IMR-90 (cell line): ENCODE measurements at regions not wholly inside any gene's neighbourhood (a gene's known extent, or its start where the extent isn't known, plus 50 kb on each side); places are given as distances from the start of the nearest gene placed in this dataset.

Experiments used
- ATAC-seq: fragments of 200-7000 bp; cut with Tn5 transposase; 2 replicates; pipeline ENCODE4 v1.9.1; 2020; ENCODE audit warnings: low read depth, mild to moderate bottlenecking, moderate library complexity
- BruUV-seq: library from RNA; stranded (reverse); fragments of 400-500 nt; replicated peaks from 2 replicates; lab custom pipeline; 2021; lab: Mats Ljungman, UMichigan
- CTCF ChIA-PET: fragments of 300-600 bp; formaldehyde crosslinking; extraction: SDS; loops from one replicate; lab custom pipeline; 2021; ENCODE audit warnings: antibody characterized with exemption; lab: Yijun Ruan, JAX
- POLR2A ChIA-PET: fragments of 300-600 bp; sonication (Branson Sonifier 250); formaldehyde crosslinking; loops from one replicate; lab custom pipeline; 2022; ENCODE audit warnings: antibody characterized with exemption; ENCODE audit not compliant: unreplicated experiment; lab: Charles Lee
- DNase-seq: peaks from one replicate; pipeline ENCODE4 v3.0.0; 2013
- H2AFZ ChIP-seq: replicated peaks from 2 replicates; pipeline ENCODE3; 2013; ENCODE audit warnings: low read length, mild to moderate bottlenecking; ENCODE audit not compliant: poor library complexity
- H2AK5ac ChIP-seq: 2 replicates; pipeline ENCODE4 v1.6.1; 2013; ENCODE audit warnings: low read depth, low read length, inconsistent platforms
- H2AK9ac ChIP-seq: replicated peaks from 2 replicates; pipeline ENCODE3; 2013; ENCODE audit warnings: mild to moderate bottlenecking, low read depth, low read length, moderate library complexity; ENCODE audit not compliant: poor library complexity
- H2BK120ac ChIP-seq: 2 replicates; pipeline ENCODE4 v1.6.1; 2013; ENCODE audit warnings: low read depth, low read length, inconsistent platforms
- H2BK15ac ChIP-seq: 3 replicates; pipeline ENCODE4 v1.6.1; 2013; ENCODE audit warnings: low read depth, low read length, inconsistent platforms
- H2BK20ac ChIP-seq: 2 replicates; pipeline ENCODE4 v1.6.1; 2013; ENCODE audit warnings: low read depth, mild to moderate bottlenecking, inconsistent platforms, low read length, moderate library complexity
- H2BK5ac ChIP-seq: 2 replicates; pipeline ENCODE4 v1.6.1; 2013; ENCODE audit warnings: mild to moderate bottlenecking, low read depth, low read length, inconsistent platforms; ENCODE audit not compliant: poor library complexity, severe bottlenecking
- H3K14ac ChIP-seq: replicated peaks from 2 replicates; pipeline ENCODE4 v1.6.1; 2013; ENCODE audit warnings: low read depth, low read length, inconsistent platforms
- H3K18ac ChIP-seq: 2 replicates; pipeline ENCODE4 v1.6.1; 2013; ENCODE audit warnings: low read depth, low read length, control low read depth
- H3K23ac ChIP-seq: 2 replicates; pipeline ENCODE4 v1.6.1; 2013; ENCODE audit warnings: low read depth, low read length, inconsistent platforms
- H3K27ac ChIP-seq: 2 replicates; pipeline ENCODE4 v1.5.1; 2013; ENCODE audit warnings: mild to moderate bottlenecking, control low read depth, low read length; ENCODE audit not compliant: insufficient read depth
- H3K27me3 ChIP-seq: 2 replicates; pipeline ENCODE4 v1.6.1; 2013; ENCODE audit warnings: low read length; ENCODE audit not compliant: control insufficient read depth, insufficient read depth
- H3K36me3 ChIP-seq: 2 replicates; pipeline ENCODE4 v1.6.1; 2013; ENCODE audit warnings: low read length, mixed read lengths; ENCODE audit not compliant: control insufficient read depth, insufficient read depth
- H3K4ac ChIP-seq: 2 replicates; pipeline ENCODE4 v1.6.1; 2013; ENCODE audit warnings: low read depth, low read length, inconsistent platforms
- H3K4me1 ChIP-seq: 2 replicates; pipeline ENCODE4 v1.6.1; 2013; ENCODE audit warnings: low read length, mixed read lengths; ENCODE audit not compliant: control insufficient read depth, insufficient read depth
- H3K4me2 ChIP-seq: 2 replicates; pipeline ENCODE4 v1.6.1; 2013; ENCODE audit warnings: low read depth, mild to moderate bottlenecking, control low read depth, low read length, moderate library complexity
- H3K4me3 ChIP-seq: 2 replicates; pipeline ENCODE4 v1.5.1; 2013; ENCODE audit warnings: low read depth, mild to moderate bottlenecking, control low read depth, low read length, moderate library complexity; ENCODE audit not compliant: insufficient read depth
- H3K56ac ChIP-seq: 2 replicates; pipeline ENCODE4 v1.6.1; 2013; ENCODE audit warnings: low read length, inconsistent platforms; ENCODE audit not compliant: insufficient read depth; ENCODE audit errors: extremely low read depth
- H3K79me1 ChIP-seq, 2 experiments: 2 replicates each; pipeline ENCODE4 v1.6.1; 2013; ENCODE audit warnings: low read length in 2 of 2, inconsistent platforms in 1 of 2, low read depth in 1 of 2
- H3K9ac ChIP-seq: 2 replicates; pipeline ENCODE4 v1.6.1; 2013; ENCODE audit warnings: low read depth, low read length, control low read depth
- H3K9me1 ChIP-seq: 2 replicates; pipeline ENCODE4 v1.6.1; 2013; ENCODE audit warnings: low read length, inconsistent platforms; ENCODE audit not compliant: insufficient read depth
- H3K9me3 ChIP-seq: 2 replicates; pipeline ENCODE4 v1.6.1; 2013; ENCODE audit warnings: low read length; ENCODE audit not compliant: control insufficient read depth, insufficient read depth
- H4K20me1 ChIP-seq: 2 replicates; pipeline ENCODE4 v1.6.1; 2013; ENCODE audit warnings: low read length, inconsistent platforms; ENCODE audit not compliant: insufficient read depth
- H4K5ac ChIP-seq: 2 replicates; pipeline ENCODE4 v1.6.1; 2013; ENCODE audit warnings: mild to moderate bottlenecking, low read depth, low read length, control low read depth
- H4K8ac ChIP-seq, 2 experiments: 2 replicates each; pipeline ENCODE4 v1.6.1; 2013; ENCODE audit warnings: low read depth in 2 of 2, low read length in 2 of 2, control low read depth in 1 of 2, inconsistent platforms in 1 of 2
- H4K91ac ChIP-seq: 2 replicates; pipeline ENCODE4 v1.6.1; 2013; ENCODE audit warnings: low read depth, low read length, inconsistent platforms; ENCODE audit not compliant: insufficient read depth
- MXI1 ChIP-seq: IDR thresholded peaks from 2 replicates; pipeline ENCODE4 v1.6.1; 2012; ENCODE audit warnings: low read depth, mild to moderate bottlenecking, low read length, moderate library complexity, borderline replicate concordance
- POLR2A ChIP-seq: IDR thresholded peaks from 2 replicates; pipeline ENCODE4 v1.6.1; 2012; ENCODE audit warnings: mild to moderate bottlenecking, low read depth, low read length
- RCOR1 ChIP-seq: IDR thresholded peaks from 2 replicates; pipeline ENCODE4 v1.6.1; 2012; ENCODE audit warnings: mild to moderate bottlenecking, low read length, improper control_type of control experiment; ENCODE audit not compliant: insufficient replicate concordance
- WGBS, 2 experiments: methylation state at CpG; one replicate each; pipeline versions ENCODE4 v1.1.5 to v1.1.7; 2013; ENCODE audit warnings: missing lambda C conversion rate in 2 of 2; ENCODE audit not compliant: insufficient read length in 1 of 2; ENCODE audit errors: extremely low coverage in 2 of 2; 5-methylcytosine and 5-hydroxymethylcytosine counted together
- dilution Hi-C: fragments of 300-500 bp; cut with HindIII; formaldehyde crosslinking; loops from one replicate; pipeline ENCODE4 v1.14.3; 2018; ENCODE audit warnings: low sequenced_read_pairs; ENCODE audit not compliant: unreplicated experiment
- in situ Hi-C: fragments of 300-500 bp; cut with MboI; formaldehyde crosslinking; loops from 3 replicates; pipeline ENCODE4 v1.14.3; 2019; ENCODE audit warnings: low sequenced_read_pairs, inconsistent platforms, mixed read lengths
- intact Hi-C: fragments of 100-400 bp; cut with micrococcal nuclease; formaldehyde crosslinking; loops from 2 replicates; pipeline ENCODE4 v1.10.0; 2022
- TF ChIP-seq, protein P1 (sequence below): conservative IDR thresholded peaks from 2 replicates; pipeline ENCODE4 v1.5.1; 2012; ENCODE audit warnings: mild to moderate bottlenecking, low read depth, low read length, improper control_type of control experiment

DNA sequence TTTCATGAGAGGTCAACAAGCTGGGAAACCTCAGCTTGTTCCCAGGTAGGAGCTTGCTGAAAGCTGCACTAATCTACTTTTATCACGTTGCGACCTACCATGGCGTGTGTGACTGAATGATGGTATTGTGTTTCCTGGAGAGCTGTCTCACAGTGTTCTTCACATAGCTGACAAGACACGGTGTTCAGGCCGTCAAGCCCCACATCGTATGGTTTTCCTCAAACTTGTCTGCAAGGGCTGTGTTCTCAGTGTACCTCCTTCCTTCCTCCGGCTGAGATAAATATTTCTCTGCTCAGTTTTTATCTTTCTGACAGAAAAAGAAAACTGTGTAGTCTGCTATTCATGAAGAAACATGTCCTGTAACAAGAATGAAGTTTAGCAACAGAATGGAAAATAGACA is 244.8 kb downstream of the DCDC2C start:
- Histone ChIP-seq H3K23ac (no peak overlapping the region), H3K27ac (no peak overlapping the region), H2BK5ac (no peak overlapping the region), H2AFZ (no peak overlapping the region), H3K9me1 (no peaks in the 10 kb centered on the region), H3K14ac (no peak overlapping the region), H4K8ac (no peak overlapping the region), H3K9ac (no peak overlapping the region), H3K4me1 (no peaks in the 10 kb centered on the region), H4K20me1 (no peaks in the 10 kb centered on the region), H3K27me3 (no peaks in the 10 kb centered on the region), H3K9me3 (peaks cover 28% of the 10 kb centered on the region), H3K18ac (no peak overlapping the region), H2BK20ac (no peak overlapping the region), H2AK5ac (no peak overlapping the region), H2AK9ac (no peak overlapping the region), H4K5ac (no peak overlapping the region), H3K4me2 (no peak overlapping the region), H2BK15ac (no peak overlapping the region), H3K36me3 (no peaks in the 10 kb centered on the region), H3K4me3 (no peak overlapping the region), H4K91ac (no peak overlapping the region), H3K4ac (no peak overlapping the region), H3K56ac (no peak overlapping the region), H2BK120ac (no peak overlapping the region), H3K79me1 (no peaks in the 10 kb centered on the region)
- ChIA-PET POLR2A (no interaction called here), CTCF (no interaction called here)
- intact Hi-C loops (no loop called here), dilution Hi-C loops (no loop called here), in situ Hi-C loops (no loop called here)
- DNase-seq = no peak
- TF ChIP-seq POLR2A = no peak
- TF ChIP-seq, protein P1, sequence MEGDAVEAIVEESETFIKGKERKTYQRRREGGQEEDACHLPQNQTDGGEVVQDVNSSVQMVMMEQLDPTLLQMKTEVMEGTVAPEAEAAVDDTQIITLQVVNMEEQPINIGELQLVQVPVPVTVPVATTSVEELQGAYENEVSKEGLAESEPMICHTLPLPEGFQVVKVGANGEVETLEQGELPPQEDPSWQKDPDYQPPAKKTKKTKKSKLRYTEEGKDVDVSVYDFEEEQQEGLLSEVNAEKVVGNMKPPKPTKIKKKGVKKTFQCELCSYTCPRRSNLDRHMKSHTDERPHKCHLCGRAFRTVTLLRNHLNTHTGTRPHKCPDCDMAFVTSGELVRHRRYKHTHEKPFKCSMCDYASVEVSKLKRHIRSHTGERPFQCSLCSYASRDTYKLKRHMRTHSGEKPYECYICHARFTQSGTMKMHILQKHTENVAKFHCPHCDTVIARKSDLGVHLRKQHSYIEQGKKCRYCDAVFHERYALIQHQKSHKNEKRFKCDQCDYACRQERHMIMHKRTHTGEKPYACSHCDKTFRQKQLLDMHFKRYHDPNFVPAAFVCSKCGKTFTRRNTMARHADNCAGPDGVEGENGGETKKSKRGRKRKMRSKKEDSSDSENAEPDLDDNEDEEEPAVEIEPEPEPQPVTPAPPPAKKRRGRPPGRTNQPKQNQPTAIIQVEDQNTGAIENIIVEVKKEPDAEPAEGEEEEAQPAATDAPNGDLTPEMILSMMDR = no peak
- TF ChIP-seq MXI1 = no peak
- no peak for TF ChIP-seq RCOR1
- WGBS, 2 experiments = no CpG with 5 or more reads among the region's 7 CpGs
- ATAC-seq = no peak
- no TSS peak for BruUV-seq
